ENCODE measurements at regions not wholly inside any gene's neighbourhood (a gene's known extent, or its start where the extent isn't known, plus 50 kb on each side); places are given as distances from the start of the nearest gene placed in this dataset.

DNA sequence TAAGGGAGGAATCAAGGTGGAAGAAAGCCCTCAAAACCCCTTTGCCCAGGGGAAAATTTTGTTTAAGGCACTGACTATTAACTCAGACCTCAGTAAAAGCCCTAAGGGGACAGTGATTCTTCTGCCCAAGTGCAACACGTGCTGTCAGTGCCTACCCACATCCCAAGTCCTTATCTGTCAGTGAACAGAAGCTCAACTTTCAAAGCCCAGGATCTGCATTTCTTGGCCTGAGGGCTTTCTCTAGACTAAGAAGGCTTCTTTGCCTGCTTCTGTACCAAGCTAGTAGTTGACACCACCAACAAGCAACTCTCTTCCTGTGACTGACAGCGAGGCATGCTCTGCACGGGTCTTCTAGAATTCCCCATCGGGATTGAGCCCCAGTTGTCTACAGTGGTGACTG lies 416.0 kb upstream of the SPTLC3 start:
- intact Hi-C loops (cut with DNase I; ENCODE audit: low total_unique reads): no loop called here
- no peak for TF ChIP-seq POLR2A (IDR thresholded peaks at IDR 0.05)
- TF ChIP-seq, protein P1, sequence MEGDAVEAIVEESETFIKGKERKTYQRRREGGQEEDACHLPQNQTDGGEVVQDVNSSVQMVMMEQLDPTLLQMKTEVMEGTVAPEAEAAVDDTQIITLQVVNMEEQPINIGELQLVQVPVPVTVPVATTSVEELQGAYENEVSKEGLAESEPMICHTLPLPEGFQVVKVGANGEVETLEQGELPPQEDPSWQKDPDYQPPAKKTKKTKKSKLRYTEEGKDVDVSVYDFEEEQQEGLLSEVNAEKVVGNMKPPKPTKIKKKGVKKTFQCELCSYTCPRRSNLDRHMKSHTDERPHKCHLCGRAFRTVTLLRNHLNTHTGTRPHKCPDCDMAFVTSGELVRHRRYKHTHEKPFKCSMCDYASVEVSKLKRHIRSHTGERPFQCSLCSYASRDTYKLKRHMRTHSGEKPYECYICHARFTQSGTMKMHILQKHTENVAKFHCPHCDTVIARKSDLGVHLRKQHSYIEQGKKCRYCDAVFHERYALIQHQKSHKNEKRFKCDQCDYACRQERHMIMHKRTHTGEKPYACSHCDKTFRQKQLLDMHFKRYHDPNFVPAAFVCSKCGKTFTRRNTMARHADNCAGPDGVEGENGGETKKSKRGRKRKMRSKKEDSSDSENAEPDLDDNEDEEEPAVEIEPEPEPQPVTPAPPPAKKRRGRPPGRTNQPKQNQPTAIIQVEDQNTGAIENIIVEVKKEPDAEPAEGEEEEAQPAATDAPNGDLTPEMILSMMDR (IDR thresholded peaks at IDR 0.05): no peak
- DNase-seq (ENCODE audit: low spot score in 2 of 2): no peak
- WGBS, 2 donors: 49 to 63% methylated on average over 4 of the region's 4 CpGs
- no peak overlapping the region for H3K4me3 ChIP-seq (ENCODE audit: low read depth, poor library complexity, severe bottlenecking)

DNA sequence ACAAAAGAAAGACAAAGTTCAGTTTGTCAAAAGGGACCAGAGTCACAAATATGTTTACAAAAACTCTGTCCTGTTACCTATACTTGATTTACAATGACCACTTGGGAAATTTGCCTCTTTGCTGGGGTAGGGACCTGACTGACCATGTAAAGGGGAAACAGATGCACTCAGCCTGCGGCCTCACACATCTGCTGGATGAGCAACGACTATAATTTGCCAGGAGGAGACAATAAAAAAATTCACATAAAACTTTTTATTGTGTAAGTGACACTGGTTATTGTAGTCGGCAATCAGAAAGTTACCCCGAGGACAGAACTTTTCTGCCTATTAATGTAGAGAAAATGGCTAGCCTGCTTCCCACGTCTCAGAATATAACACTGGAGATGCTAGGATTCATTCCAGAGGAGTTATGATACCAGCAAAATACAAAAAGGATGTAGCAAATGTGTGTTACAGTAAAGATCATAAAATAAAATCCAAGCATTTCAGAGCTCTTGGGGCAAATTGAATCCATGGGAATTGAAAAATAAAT lies 415.4 kb upstream of the SPTLC3 start:
- intact Hi-C loops (cut with DNase I; ENCODE audit: low total_unique reads): no loop called here
- no peak for TF ChIP-seq POLR2A (IDR thresholded peaks at IDR 0.05)
- TF ChIP-seq, protein P1 (IDR thresholded peaks at IDR 0.05): no peak
- no peak overlapping the region for H3K4me3 ChIP-seq (ENCODE audit: low read depth, poor library complexity, severe bottlenecking)
- WGBS, 2 donors: 30 to 40% methylated on average over 5 of the region's 5 CpGs
- no peak for DNase-seq (ENCODE audit: low spot score in 2 of 2)

DNA sequence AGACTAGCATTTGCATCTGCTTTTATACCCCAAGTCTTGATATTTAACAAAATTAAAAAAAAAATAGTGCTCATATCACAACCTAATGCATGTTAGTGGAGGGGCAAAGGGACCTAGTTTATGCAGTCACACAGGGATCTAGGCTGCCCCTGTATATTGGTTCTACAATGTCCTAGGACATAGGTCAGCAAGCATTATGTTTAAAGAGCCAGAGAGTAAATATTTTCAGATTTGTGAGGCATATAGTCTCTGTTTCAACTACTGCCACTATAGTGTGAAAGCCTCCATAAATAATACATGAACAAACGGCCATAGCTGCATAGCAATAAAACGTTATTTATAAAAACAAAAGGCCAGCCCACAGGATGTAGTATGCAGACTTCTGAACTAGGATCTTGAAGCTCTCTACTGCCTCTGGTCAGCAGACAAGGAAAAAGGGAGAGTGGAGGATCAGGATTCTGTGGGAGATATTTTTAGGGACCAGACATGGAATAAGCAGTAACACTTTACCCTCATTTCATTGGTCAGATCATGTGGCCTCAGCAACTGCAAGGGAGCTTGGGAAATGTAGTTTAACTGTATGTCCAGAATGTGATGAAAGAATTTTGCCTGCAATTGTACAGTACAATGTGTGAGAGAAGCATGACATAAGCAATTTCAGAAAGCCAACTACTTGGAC lies 414.2 kb upstream of the SPTLC3 start:
- TF ChIP-seq POLR2A (IDR thresholded peaks at IDR 0.05): no peak
- TF ChIP-seq, protein P1 (IDR thresholded peaks at IDR 0.05): no peak
- DNase-seq (ENCODE audit: low spot score in 2 of 2): no peak
- no peak overlapping the region for H3K4me3 ChIP-seq (ENCODE audit: low read depth, poor library complexity, severe bottlenecking)
- 23 to 24% methylated on average over 2 of the region's 2 CpGs for WGBS, 2 donors
- intact Hi-C loops (cut with DNase I; ENCODE audit: low total_unique reads): no loop called here

DNA sequence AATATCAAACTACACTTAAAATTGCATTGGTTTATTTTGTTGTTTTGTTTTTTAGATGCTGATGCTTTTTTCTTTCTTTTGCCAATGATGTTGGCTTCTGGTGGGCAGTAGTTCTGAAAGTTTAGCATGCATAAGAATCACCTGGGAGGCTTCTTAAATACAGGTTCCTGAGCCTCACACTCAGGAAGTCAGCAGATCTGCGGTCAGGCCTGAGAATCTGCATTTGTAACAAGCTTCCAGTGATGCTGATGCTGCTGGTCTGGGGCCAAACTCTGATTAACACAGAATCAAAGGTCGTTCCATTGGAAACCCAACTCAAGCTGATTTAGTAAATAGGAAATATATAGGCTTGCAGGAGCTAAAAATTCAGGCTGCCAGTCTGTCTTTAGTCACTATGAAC lies 412.9 kb upstream of the SPTLC3 start:
- no peak for DNase-seq (ENCODE audit: low spot score in 2 of 2)
- intact Hi-C loops (cut with DNase I; ENCODE audit: low total_unique reads): no loop called here
- 76 to 91% methylated on average over 2 of the region's 2 CpGs for WGBS, 2 donors
- no peak overlapping the region for H3K4me3 ChIP-seq (ENCODE audit: low read depth, poor library complexity, severe bottlenecking)
- no peak for TF ChIP-seq POLR2A (IDR thresholded peaks at IDR 0.05)
- TF ChIP-seq, protein P1 (IDR thresholded peaks at IDR 0.05): no peak

DNA sequence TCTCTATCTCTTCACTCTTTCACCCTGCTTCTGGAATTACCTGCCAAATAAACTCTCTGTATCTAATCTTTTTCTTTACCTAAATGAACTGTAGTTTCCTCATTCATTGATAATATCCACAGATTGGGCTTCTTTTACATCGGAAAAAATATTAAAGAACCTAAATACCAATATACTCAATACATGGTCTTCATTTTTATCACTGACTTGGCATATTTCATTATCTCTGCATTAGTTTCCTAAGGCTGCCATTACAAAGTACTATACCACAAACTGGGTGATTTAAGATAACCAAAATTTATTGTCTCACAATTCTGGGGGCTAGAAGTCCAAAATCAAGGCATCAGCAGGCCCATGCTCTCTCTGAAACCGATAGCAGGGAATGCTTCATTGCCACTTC lies 411.9 kb upstream of the SPTLC3 start:
- intact Hi-C loops (cut with DNase I; ENCODE audit: low total_unique reads): no loop called here
- H3K4me3 ChIP-seq (ENCODE audit: low read depth, poor library complexity, severe bottlenecking): no peak overlapping the region
- WGBS, 2 donors: 65 to 78% methylated on average over 2 of the region's 2 CpGs
- no peak for TF ChIP-seq POLR2A (IDR thresholded peaks at IDR 0.05)
- TF ChIP-seq, protein P1 (IDR thresholded peaks at IDR 0.05): no peak
- DNase-seq (ENCODE audit: low spot score in 2 of 2): no peak

DNA sequence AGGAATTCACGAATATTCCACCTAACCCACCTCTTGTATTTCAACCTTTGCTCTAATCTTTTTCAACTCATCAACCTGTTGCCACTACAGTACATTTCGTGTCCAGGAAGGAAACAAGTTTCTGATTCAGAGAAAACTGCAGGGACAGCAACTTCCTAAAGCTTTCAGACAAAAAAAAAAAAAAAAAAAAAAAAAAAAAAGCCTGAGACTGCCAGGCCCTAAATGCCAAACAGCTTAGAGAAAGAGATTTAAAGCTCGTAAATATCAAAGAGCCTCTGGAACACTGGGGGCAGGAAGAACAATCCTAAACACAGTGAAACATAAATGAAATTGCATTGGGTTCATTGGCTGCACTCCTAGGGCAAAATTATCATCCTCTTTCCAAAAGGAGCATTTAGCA lies 411.2 kb upstream of the SPTLC3 start:
- DNase-seq (ENCODE audit: low spot score in 2 of 2): no peak
- 24 to 35% methylated on average over 3 of the region's 3 CpGs for WGBS, 2 donors
- TF ChIP-seq, protein P1 (IDR thresholded peaks at IDR 0.05): no peak
- no peak for TF ChIP-seq POLR2A (IDR thresholded peaks at IDR 0.05)
- intact Hi-C loops (cut with DNase I; ENCODE audit: low total_unique reads): no loop called here
- H3K4me3 ChIP-seq (ENCODE audit: low read depth, poor library complexity, severe bottlenecking): no peak overlapping the region

All from lower leg skin (tissue), 4 donors.